ENCODE measurements at regions not wholly inside any gene's neighbourhood (a gene's known extent, or its start where the extent isn't known, plus 50 kb on each side); places are given as distances from the start of the nearest gene placed in this dataset.
A peak's percentile ranks its signal among the peaks of the same experiment; 100 is the strongest.

DNA sequence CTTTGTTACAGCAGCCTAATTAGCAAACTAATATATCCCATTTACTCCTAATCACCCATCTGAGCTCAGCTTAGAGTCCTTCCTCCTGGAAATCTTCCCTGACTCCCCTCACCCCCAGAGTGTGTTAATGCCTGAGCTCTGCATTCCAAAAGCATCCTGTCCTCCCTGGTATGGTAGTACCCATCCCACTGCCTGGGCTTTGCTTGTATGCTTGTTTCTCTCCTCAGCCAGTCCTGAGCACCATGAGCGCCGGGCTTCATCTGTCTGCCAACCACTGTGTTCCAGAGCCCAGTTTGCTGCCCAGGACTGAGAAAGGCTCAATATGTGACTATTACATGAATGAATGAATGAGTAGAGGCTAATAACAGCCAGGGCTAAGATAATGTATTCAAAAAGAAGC, 272.4 kb downstream of the CDK5RAP2 start:
- H3K23me2 ChIP-seq (ENCODE audit: insufficient read length, low read depth, low read length, poor library complexity, severe bottlenecking) = no peaks in the 10 kb centered on the region
- H3K9ac ChIP-seq (ENCODE audit: extremely low read depth, insufficient read length, low read length) = no peak overlapping the region
- no peak overlapping the region for H2AK5ac ChIP-seq (ENCODE audit: insufficient read length, low read length)
- H3K14ac ChIP-seq (ENCODE audit: insufficient read depth, low read length) = no peak overlapping the region
- H2AFZ ChIP-seq (ENCODE audit: low read length) = no peak overlapping the region
- H3K18ac ChIP-seq (ENCODE audit: insufficient read length, low read depth, low read length) = no peak overlapping the region
- no CpG with 5 or more reads among the region's 2 CpGs for WGBS (ENCODE audit: extremely low coverage, insufficient read length, low lambda C conversion rate)
- no peak overlapping the region for H4K91ac ChIP-seq (ENCODE audit: insufficient read length, low read depth, low read length)
- Mint-ChIP-seq H3K4me1 (peaks cover 17 to 18% of the 10 kb centered on the region in 2 experiments), H3K9me3 (peaks cover 3 to 4% of the 10 kb centered on the region in 2 experiments; a peak in 2 of 5 replicates), H3K4me3 (no peak overlapping the region), H3K27me3 (ENCODE audit: low read depth) (peaks cover 3% of the 10 kb centered on the region), H3K27ac (peak overlapping the region; percentile 6 to 14 (median 8); a peak in 3 of 7 replicates), H3K36me3 (ENCODE audit: insufficient read depth in 1 of 3, low read depth in 3 of 3) (no peaks in the 10 kb centered on the region; a peak in 1 of 7 replicates)
- H3K9me3 ChIP-seq (ENCODE audit: control insufficient read depth, low read depth, low read length) = no peaks in the 10 kb centered on the region
- no peak overlapping the region for H3T11ph ChIP-seq (ENCODE audit: low read length)
- H3K23ac ChIP-seq (ENCODE audit: insufficient read length, low read depth, low read length) = no peak overlapping the region
- no peak overlapping the region for H3K27ac ChIP-seq (ENCODE audit: insufficient read length, low read depth, low read length)
- no peak overlapping the region for H4K8ac ChIP-seq (replicated peaks; ENCODE audit: insufficient read length, low read depth, low read length)
- no peaks in the 10 kb centered on the region for H3K79me2 ChIP-seq (ENCODE audit: insufficient read depth, low read length)
- H3K4me1 ChIP-seq (ENCODE audit: insufficient read depth, low read length) = peaks cover 5% of the 10 kb centered on the region; the same call in 1 of the 2 replicates
- peak; percentile 30 for DNase-seq
- H2BK20ac ChIP-seq (ENCODE audit: low read depth, low read length, poor library complexity, severe bottlenecking) = no peak overlapping the region
- H3K79me1 ChIP-seq (ENCODE audit: insufficient read depth, low read depth, low read length, poor library complexity, severe bottlenecking) = no peaks in the 10 kb centered on the region
- no peak overlapping the region for H4K5ac ChIP-seq (ENCODE audit: insufficient read length, low read depth, low read length)
- no peaks in the 10 kb centered on the region for H3K27me3 ChIP-seq (ENCODE audit: insufficient read depth, low read length)
- no peak overlapping the region for H3K4me2 ChIP-seq (ENCODE audit: insufficient read depth, insufficient read length, low read length)
- TF ChIP-seq, protein P1, sequence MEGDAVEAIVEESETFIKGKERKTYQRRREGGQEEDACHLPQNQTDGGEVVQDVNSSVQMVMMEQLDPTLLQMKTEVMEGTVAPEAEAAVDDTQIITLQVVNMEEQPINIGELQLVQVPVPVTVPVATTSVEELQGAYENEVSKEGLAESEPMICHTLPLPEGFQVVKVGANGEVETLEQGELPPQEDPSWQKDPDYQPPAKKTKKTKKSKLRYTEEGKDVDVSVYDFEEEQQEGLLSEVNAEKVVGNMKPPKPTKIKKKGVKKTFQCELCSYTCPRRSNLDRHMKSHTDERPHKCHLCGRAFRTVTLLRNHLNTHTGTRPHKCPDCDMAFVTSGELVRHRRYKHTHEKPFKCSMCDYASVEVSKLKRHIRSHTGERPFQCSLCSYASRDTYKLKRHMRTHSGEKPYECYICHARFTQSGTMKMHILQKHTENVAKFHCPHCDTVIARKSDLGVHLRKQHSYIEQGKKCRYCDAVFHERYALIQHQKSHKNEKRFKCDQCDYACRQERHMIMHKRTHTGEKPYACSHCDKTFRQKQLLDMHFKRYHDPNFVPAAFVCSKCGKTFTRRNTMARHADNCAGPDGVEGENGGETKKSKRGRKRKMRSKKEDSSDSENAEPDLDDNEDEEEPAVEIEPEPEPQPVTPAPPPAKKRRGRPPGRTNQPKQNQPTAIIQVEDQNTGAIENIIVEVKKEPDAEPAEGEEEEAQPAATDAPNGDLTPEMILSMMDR (conservative IDR thresholded peaks at IDR 0.05) = no peak
- H3K56ac ChIP-seq (ENCODE audit: insufficient read length, low read depth, low read length) = no peak overlapping the region
- no peak overlapping the region for H2BK15ac ChIP-seq (ENCODE audit: low read depth, low read length)
- no peak overlapping the region for H3K4ac ChIP-seq (ENCODE audit: low read depth, low read length)
- H2BK12ac ChIP-seq (ENCODE audit: insufficient read length, low read depth, low read length) = no peak overlapping the region
- no peaks in the 10 kb centered on the region for H4K20me1 ChIP-seq (ENCODE audit: control insufficient read depth, insufficient read depth, insufficient read length)
- H2BK5ac ChIP-seq (ENCODE audit: insufficient read length, low read length) = no peak overlapping the region
- H2BK120ac ChIP-seq (ENCODE audit: low read depth, low read length, poor library complexity, severe bottlenecking) = no peak overlapping the region

All from H9 (cell line).